NCI-H187 (cell line): ENCODE measurements at regions not wholly inside any gene's neighbourhood (a gene's known extent, or its start where the extent isn't known, plus 50 kb on each side); places are given as distances from the start of the nearest gene placed in this dataset.
A peak's percentile ranks its signal among the peaks of the same experiment; 100 is the strongest.
"Not testable (repeated sequence)": the region's sequence is repeated elsewhere in the genome, so short reads cannot be mapped to it uniquely, and the experiment has no call there.

Source experiments
- DNase-seq, 2 experiments: peaks; one replicate each; lab custom pipeline; 2025; lab: John Stamatoyannopoulos, UW

DNA sequence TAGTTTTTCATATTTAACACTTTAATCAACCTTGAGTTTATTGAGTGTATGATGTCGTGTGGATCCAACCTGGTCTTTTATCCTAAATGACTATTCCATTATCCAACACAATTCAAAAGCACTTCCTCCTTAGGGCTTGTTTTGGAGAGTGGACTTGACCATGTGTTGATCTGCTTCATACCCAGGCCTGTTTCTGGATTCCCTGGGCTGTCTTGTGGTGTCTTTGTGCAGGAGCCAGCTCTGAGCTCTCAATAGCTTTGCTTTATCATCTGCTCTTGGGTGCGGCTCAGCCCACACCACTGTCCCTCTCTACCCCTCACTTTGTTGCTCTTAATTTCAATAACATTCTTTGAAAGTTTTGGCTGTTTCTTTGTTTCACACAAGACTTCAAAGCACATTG, 70.9 kb upstream of the CHST15 start:
- no peak for DNase-seq

DNA sequence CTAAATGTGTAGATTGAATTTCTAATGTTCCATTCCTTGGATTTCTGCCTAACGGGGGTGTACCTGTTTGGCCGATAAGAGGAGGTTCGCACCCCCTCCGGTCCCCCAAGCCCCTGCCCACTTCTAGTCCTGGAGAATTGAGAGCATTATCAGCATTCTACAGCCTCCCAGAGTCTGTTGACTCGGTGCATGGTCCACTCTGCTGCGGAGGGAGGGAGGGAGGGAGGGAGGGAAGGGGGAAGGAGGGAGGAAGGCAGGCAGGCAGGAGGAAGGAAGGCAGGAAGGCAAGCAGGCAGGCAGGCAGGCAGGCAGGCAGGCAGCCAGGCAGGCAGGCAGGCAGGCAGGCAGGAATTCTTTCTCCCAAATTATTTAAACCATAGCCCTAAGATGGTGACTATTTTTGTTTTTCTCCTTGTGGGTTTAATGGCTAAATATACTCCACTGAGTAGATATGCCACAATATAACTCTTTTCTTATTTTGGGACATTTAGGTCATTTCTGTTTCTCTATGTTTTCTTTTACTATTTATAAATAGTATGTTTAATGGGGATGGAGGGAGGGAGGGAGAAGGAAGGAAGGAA, 69.5 kb upstream of the CHST15 start:
- DNase-seq: no peak

DNA sequence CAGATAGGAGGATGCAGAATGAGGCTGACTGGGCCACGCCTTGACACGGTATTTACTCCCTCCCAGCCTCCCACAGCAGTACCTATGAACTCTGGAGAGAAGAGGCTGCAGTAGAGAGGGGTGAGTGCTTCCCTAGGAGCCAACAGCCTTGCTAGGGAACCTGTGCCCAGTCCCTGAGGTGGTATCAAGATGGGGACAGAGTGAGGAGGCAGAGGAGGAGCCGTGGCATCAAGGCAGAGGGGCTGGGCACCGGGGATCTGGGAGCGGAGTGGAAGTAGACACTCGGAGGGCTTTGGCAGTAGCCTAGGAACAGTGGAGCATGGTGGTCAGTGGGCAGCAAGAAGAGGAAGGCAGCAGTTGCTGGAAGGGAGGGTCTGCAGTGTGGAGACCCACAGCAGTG, 68.7 kb upstream of the CHST15 start:
- DNase-seq: no peak

DNA sequence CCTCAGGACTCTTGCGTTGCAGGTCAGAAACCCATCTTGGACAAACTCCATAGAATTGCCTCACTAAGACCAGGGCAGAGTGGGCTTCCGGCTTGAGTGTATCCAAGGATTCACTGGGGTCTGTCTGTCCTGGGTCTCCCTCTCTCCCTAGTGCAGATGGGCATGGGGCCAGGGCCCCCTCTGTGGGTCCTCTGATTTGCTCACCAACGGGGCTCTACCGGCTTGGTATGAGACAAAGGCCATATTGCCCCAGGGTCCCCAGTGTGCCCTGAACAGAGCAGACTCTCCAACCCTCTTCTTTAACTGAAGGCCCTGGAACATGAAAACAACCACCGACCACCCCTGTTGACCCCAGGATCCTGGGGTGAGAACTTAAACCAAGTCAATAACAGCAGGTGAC, 68.2 kb upstream of the CHST15 start:
- DNase-seq: no peak

DNA sequence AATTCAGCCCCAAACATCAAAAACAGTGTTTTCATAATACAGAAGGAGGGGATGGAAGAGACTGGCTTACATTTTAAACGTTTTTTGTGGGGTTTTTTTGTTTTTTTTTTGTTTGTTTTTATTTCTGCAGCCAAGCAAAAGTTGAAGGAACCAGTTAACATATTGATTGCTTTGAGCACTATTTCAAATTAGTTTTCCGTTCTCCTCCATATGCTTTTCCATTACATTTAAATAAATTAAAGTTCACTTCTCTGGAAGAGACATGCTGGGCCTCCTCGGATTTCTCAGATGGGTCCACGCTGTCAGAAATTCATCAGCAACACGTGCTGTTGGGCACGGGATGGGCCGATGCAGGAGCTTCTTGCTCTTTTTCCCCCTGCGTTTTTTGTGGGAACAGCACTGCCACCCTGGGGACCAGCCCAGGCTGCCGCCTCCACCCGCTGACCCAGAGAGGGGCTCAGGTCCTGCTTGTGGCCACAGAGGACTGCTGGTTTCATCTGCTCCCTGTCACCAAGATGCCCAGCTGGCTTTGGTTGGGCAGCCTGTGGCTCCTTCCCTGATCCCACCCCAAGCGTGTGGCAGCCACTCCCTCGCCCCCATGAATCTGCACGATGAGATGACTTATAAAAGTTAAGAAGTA, 67.7 kb upstream of the CHST15 start:
- no peak for DNase-seq

DNA sequence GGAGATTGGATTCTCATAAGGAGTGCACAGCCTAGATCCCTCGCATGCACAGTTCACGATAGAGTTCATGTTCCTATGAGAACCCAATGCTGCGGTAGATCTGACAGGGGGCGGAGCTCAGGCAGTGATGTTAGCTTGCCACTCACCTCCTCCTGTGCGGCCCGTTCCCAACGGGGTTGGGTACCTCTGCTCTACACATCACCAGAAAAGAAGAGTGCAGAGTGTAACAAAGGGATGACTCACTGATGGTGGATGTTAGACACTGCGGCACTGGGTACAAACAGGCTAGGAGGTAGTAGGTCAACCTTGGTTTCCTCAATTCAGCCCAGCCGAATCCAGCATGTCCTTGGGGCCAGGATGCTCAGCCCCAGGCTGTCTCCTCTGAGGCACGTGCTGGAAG, 66.8 kb upstream of the CHST15 start:
- DNase-seq: no peak

DNA sequence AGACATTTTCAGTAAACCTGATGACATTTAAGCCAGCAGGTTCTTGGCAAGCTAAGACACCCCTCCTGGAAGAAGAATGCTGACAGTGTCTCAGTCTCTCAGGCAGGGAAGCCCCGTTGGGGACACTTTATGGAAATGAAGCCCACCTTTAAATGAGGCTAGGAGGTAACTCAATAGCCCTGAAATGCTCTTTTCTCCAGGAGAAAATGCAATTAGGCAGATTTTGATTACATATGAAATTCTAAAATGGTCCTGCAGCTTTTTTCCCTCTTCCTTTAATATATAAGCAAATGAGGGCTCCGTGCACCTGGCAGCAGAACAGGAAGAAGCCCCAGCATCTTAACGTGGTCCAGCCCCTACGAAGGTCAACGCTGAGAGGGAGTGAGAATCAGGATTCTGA, 65.8 kb upstream of the CHST15 start:
- DNase-seq: no peak

DNA sequence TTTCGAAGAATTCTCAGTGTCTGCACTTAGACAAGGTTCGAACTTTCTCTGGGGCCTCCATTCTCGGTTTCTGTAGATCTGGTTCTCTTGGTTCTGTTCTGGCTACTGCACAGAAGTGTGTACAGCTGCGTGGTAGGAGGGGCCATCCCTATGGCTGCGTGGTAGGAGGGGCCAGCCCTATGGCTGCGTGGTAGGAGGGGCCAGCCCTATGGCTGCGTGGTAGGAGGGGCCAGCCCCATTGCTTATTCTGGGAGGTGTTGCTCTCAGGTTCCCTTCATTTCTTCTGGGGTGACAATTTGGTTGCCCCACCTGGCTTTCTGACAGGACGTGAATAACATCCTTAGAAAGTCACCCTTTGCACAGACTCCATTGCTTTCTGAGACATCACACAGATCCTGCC, 65.2 kb upstream of the CHST15 start:
- DNase-seq: no peak

DNA sequence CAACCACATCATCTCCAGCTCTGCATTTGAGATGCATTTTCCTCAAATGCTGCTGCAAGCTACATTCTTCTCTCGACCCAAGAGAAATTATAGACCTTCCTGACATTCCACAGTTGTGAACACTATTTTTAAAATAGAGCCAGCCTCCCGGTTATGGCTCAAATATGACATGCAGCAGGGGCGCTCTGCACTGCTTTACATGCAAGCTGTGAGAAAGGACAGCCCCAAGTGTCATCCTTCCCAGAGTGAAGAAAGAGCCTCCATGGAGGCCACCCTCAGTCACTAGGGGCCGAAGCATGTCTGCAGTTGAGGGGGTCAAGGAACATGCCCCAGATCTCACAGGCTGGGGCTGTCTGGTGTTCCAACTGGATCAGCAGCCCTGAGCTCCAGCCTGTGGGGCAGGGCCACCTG, 63.9 kb upstream of the CHST15 start:
- DNase-seq: no peak

DNA sequence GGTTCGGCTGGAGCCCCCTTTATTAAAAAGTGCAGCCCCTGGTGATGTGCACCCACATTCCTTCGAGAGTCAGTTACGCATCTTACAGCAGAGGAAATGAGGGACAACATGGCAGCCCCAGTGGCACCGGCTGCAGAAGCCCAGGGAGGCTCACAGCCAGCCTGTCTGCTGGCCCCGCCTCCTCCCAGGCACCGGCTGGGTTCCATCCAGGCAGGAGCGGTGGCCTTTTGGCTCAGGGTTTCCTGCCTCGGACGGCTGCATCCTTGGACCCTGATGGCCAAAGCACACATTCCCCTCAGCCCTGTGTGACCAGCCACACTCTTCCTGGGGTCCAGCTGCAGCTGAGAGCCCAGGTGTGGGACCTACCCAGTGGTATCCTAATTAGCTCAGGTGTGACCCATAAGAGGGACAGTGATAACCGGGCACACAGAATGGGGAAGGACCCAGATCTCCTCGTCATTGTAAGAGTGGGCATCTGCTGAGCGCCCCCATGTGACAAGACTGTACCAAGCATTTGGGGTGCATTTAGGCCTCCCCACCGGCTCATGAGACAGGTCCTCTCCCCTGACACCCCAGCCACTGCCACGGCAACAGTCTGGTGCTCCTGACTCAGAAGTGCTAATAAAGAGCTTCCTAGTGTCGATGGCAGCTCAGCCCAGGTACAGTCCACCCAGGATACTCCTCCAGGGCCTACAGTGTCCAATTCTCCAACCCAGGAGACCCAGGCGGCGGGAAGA, 63.3 kb upstream of the CHST15 start:
- no peak for DNase-seq

DNA sequence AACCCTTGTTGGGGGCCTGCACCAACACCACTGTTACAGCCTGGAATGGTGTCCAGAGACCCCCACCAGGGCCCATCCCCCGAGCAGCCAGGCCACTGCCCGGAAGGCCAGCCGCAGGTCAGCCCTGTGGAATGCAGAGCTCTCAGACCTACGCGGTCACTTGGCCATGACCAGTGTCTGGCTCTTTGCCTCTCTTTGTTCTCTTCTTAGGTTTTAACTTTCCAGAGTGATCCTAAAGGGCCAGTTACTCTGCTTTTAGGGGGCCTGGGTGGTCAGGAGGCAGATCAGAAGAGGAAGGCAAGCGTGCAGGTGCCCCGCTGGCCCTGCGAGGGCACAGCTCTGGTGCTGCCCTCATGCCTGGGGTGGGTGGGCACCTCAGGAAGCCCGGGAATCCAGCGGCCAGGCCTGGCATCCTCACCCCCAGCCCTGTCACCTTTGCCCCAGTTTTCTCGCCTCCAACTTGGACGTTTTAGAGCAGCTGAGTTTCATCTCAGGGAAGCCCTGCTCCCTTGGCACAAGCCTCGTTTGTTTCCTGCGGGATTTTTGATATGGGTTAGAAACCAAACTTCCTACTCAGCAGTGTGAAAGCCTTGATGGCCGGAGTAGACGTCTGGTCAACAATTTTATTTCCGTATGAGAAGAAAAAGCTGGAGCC, 62.5 kb upstream of the CHST15 start:
- DNase-seq: no peak

DNA sequence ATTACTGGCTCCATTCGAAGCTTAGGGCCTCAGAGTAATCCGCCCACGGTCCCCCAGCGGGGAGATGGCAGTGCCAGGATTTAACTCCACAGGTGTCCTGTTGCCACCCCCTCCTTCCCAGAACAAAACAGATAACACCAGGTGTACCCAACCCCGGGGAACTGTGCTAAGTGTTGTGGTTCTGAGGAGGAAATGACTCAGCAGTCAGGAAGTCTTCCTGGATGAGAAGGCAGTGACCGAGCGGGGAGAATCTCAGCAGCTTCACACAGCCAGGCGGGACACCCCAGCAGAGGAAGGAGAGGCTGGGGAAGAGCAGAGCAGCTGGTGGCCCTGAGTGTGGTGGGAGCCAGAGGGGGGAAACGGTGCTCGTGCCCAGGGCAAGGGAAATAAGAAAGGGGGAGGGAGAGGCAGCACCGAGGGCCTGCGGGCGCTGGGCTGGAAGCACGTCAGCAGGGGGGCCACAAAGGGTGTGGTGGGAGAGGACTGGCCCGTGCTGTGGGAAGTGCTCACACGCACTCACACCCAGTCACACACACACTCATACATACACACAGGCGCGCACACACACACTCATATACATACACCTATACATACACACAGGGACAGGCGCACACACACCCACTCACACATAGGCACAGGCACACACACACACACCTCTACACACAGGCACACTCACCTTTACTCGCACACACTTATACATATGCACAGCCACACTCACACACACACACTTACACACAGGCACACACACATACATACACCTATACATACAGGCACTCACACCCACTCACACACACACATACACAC, 59.8 kb upstream of the CHST15 start:
- peak in 1 of 2 experiments; percentile 37 for DNase-seq

DNA sequence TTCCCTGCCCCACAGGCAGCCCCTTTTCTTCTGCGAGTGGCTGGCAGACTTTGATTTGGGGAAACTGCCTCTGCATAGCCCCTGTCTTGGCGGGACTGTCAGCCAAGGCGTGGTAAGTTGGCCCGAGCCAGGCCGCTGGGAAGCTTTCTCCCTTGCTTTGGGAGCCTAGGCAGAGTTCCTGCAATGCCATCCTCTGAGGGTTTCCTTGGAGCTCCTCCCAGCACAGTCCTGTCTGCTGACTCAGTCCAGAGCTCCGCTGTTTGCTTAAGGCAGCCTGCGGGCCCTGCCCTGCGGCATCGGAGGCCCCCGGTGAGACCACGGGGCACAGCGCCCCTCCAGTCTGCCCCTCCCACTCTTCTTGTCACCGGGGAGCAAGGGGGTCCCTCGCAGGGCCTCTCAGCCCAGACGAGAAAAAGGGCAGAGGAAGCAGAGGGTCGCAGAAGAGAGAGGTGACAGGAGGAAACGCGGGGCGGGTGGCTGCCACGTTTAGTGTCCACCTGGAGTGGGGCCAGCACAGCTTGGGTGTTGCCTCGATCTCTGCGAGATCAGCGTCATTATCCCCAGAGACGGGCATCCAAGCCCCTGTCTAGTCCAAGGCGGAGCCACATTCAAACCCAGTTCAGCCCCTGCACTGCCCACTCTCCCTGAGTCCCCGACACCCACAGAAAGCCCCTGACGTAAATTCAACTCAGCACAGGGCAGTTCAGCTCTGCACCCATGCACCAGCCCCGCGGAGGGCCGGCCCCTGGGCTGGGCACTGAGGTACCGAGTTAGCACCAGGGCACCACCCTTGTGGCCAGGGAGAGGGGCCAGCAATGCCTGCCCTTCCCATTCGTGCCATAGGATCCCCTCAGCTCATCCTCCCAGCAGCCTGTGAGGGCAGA, 59.0 kb upstream of the CHST15 start:
- no peak for DNase-seq

DNA sequence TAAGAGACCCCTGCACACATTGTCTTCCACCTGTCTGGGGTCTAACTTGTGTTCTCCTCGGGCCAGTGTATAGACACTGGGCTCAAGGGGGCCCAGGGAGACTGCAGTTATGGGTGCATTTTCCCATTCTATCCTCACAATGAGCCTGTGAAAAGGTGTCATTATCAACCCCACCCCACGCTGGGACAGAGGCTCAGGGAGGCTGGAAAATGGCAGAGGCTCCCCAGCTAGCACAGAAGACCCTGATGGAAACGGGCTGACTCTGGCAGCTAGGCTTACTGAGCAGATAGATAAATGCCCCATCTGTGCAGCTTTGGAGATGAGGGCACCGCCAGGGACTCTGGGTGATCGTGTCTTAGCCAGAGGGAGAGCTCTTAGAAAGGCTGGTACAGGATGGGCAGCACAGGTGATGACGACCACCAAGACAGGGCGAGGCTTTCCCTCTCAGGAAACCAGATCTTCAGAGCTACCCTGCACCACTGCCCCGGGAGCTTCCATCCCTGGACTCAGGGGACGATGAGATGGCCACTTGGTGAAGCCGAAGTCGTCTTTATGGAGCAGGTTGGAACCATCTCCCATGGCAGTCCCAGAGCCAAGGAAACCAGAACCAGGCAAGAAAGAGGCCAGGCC, 58.2 kb upstream of the CHST15 start:
- DNase-seq: no peak

DNA sequence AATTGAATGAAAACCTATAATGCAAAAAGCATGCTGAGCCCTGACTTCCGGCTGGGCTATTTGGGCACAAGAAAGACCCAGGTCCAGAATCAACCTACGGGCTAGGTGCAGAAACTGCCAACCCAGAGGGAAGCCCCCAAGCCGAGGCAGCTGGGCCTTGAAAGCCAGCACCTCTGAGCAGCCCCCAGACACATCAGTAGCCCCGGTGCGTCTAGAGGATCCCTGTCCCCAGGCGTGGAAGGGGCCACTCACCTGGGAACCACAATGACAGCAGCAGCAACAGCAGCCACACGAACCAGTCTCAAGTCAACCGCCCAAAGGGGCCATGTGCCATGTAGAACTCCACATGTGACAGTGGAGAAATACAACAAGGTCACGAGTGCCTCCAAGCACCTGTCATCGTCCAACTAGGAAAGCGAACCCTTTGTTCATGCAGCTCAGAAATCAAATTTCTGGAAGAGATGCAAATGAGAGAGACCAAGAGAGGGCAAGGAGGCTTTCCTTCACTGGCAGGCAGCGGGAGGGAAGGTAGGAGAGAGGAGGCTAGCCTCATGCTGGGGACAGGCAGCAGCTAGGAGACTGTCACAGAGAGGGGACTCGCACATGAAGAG, 57.5 kb upstream of the CHST15 start:
- no peak for DNase-seq

DNA sequence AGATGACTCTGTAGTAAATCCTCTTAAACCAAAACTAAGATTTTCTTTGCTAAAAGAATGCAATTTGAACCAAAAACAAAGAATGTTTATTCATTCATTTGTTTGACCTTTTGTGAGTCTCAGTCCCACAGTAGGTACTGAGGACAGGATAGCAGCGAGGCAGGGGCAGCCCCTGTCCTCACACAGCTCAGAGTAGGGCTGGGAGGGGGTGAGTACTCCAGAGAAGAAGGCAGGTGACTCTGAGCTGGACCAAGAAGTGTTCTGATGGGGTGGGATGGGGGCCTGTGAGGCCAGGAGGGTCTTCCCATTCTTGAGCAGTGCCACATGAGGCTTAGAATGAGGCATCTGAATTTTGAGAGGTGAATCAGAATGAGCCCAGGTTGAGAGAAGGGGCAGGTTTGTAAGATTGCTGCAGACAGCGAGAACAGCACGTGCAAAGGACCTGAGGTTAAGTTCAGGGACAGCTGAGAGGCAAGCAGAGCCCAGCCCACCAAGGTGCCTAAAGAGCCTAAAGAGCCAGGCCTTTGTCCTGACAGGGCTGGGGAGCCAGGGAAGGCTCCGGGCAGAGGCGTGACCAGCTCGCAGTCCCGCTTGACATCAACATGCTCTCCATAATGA, 56.9 kb upstream of the CHST15 start:
- no peak for DNase-seq

DNA sequence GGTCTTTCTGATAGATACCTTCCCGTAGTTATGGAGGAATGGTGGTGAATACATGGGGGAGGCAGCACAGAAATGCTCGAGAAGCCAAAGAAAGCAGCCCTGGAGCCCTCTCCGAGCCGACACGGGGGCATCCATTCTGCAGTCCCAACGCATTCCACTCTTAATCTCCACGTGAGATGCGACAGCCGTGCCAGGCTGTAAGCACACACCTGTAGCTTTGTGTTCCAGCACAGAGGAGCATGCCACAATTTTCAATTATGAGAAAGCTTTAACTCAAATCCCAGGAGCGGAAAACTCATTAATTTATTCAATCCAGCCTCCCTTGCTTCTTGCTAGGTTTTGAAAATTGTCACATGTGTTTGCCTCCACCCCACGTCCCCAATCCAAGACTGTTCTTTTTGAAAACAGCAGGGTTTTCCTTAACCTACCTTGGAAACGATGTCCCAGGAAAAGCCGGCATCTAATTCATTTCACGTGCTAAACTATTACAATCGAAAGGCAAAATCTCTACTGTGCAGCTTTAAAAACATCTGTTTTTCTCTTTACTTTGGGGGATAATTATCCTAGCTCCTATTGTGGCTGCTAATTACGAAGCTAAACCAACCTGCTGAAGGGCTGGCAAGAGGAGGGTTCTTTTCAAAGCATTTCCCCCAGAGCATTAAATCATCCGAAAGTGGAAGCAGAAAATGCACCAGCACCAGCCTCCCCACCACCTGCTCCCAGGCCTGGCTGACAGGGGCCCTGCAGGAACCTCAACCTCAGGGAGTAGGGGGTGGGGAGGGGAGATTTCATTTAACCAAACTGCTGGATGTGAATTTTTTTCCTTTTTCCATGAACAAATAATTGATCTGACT, 56.0 kb upstream of the CHST15 start:
- DNase-seq: peak; percentile 50 to 73

DNA sequence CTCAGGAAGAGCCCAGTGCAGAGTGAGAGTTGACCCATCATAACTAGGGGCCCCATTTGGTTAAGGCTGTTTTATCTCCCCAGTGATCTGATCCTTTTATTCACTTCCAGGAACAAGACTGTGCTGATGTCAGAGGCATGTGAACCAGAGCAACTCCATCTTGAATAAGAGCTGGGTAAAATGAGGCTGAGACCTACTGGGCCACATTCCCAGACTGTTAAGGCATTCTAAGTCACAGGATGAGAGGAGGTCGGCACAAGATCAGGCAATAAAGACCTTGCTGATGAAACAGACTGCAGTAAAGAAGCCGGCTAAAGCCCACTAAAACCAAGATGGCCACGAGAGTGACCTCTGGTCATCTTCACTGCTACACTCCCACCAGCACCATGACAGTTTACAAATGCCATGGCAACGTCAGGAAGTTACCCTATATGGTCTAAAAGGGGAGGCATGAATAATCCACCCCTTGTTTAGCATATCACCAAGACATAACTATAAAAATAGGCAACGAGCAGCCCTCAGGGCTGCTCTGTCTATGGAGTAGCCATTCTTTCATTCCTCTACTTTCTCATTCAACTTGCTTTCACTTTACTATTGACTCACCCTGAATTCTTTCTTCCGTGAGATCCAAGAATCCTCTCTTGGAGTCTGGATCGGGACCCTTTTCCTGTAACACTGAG, 55.3 kb upstream of the CHST15 start:
- not testable (repeated sequence) for DNase-seq
